GM13977 (cell line): ENCODE measurements at regions not wholly inside any gene's neighbourhood (a gene's known extent, or its start where the extent isn't known, plus 50 kb on each side); places are given as distances from the start of the nearest gene placed in this dataset.

ENCODE experiments used
- DNase-seq: peaks from one replicate; pipeline ENCODE4 v3.0.0; 2012; ENCODE audit warnings: low spot score
- in situ Hi-C: fragments of 300-500 bp; cut with MboI; formaldehyde crosslinking; loops from one replicate; pipeline ENCODE4 v1.12.0; 2022; ENCODE audit warnings: low sequenced_read_pairs, low pct_unique_long_range_greater_than_20kb, mixed read lengths, inconsistent platforms; ENCODE audit not compliant: unreplicated experiment
- TF ChIP-seq, protein P1 (sequence below): IDR thresholded peaks from 2 replicates; pipeline ENCODE4 v1.5.1; 2012; ENCODE audit warnings: mild to moderate bottlenecking, control low read depth; ENCODE audit not compliant: insufficient read depth; ENCODE audit errors: extremely low read depth, missing control alignments

DNA sequence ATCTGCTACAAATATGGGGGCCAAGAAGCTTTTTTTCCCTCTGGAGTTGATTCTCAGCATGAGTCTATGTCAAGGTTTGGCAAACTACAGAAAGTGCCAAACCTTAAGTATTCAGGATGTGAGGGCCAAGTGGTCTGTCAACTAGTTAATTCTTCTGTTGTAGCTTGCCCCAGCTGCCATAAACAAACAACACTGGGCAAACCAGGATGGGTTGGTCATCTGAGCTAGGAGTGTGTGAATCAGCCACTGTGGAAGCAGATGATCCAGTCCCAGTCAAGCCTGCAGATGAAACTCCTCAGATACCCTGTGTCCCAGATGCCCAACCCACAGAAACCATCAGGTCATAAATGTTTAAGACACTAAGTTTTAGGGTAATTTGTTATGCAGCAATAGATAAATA lies 103.0 kb upstream of the MOCS1 start:
- TF ChIP-seq, protein P1, sequence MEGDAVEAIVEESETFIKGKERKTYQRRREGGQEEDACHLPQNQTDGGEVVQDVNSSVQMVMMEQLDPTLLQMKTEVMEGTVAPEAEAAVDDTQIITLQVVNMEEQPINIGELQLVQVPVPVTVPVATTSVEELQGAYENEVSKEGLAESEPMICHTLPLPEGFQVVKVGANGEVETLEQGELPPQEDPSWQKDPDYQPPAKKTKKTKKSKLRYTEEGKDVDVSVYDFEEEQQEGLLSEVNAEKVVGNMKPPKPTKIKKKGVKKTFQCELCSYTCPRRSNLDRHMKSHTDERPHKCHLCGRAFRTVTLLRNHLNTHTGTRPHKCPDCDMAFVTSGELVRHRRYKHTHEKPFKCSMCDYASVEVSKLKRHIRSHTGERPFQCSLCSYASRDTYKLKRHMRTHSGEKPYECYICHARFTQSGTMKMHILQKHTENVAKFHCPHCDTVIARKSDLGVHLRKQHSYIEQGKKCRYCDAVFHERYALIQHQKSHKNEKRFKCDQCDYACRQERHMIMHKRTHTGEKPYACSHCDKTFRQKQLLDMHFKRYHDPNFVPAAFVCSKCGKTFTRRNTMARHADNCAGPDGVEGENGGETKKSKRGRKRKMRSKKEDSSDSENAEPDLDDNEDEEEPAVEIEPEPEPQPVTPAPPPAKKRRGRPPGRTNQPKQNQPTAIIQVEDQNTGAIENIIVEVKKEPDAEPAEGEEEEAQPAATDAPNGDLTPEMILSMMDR = no peak
- DNase-seq = no peak
- in situ Hi-C loops = no loop called here

- TF ChIP-seq, protein P1 = no peak
- in situ Hi-C loops = no loop called here
- no peak for DNase-seq
These were observed 101.9 kb upstream of the MOCS1 start for GRCh38 chr6:40036186-40036585.

DNA sequence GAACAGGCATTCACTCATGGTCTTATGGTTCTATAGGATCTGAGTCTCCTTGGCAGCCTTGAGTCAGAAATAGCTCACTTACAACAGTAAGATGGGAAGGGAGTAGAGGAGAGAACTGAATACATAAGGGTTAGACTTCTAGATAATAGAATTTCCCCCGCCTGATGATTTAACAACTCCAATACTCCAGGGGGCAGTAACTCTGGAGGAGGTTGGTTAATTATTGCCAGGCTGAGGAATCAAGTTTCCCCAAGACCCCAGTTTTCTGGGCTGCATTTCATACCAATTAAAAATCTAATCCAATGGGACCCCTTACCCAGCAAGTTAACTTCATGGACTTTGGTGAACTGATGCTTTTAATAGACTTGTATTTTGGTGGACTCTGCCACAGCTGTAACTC lies 94.2 kb upstream of the MOCS1 start:
- TF ChIP-seq, protein P1 = no peak
- in situ Hi-C loops = no loop called here
- DNase-seq = no peak

- in situ Hi-C loops = no loop called here
- TF ChIP-seq, protein P1 = no peak
- no peak for DNase-seq
These were observed 88.6 kb upstream of the MOCS1 start for GRCh38 chr6:40022867-40023266.

DNA sequence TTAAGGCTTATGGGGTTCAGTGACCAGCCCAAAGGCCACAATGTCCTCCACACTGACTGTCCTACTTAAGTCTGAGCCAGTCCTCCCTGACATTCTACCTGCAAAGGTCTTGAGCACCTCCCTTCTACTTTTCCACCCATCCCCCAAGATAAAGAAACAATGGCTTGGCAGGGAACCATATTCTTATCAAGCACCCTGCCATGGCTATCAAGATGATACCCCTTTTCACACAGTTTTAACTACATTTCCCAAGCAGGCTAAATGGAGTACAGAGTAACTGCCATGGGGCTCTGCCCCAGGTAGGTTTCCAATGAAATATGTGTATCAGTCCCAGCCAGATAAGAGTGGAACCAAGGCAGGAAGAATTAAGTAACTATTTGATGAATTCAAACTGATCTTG lies 85.9 kb upstream of the MOCS1 start:
- TF ChIP-seq, protein P1 = no peak
- no peak for DNase-seq
- in situ Hi-C loops = no loop called here

DNA sequence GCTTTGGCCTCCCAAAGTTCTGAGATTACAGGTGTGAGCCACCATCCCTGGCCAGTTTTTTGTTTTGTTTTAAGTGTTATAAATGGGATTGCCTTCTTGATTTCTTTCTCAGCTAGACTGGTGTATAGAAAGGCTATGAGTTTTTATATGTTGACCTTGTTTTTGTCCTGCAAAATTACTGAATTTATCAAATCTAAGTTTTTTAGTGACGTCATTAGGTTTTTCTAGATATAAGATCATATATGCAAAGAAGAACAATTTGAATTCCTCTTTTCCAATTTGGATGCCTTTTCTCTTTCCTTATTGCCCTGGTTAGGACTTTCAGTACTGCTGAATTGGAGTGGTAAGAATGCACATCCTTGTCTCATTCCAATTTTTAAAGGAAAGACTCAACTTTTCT lies 81.3 kb upstream of the MOCS1 start:
- in situ Hi-C loops = no loop called here
- TF ChIP-seq, protein P1 = no peak
- no peak for DNase-seq

GRCh38 chr6:40011844-40012243 lies 77.6 kb upstream of the MOCS1 start:
- TF ChIP-seq, protein P1 = no peak
- in situ Hi-C loops = no loop called here
- no peak for DNase-seq
